ENCODE measurements at regions not wholly inside any gene's neighbourhood (a gene's known extent, or its start where the extent isn't known, plus 50 kb on each side); places are given as distances from the start of the nearest gene placed in this dataset.

GRCh38 chr2:166614503-166614902 is 120.5 kb upstream of the SCN7A start:
- no peaks in the 10 kb centered on the region for H3K9me3 ChIP-seq (replicated peaks; ENCODE audit: control insufficient read depth, insufficient read depth, low read length)
- no peak for DNase-seq (ENCODE audit: low read depth, low spot score)
- H3K36me3 ChIP-seq (ENCODE audit: control insufficient read depth in 2 of 2, extremely low read depth in 1 of 2, insufficient read depth in 2 of 2, low read length in 2 of 2), result no peaks in the 10 kb centered on the region
- no peak overlapping the region for H3K9ac ChIP-seq (replicated peaks; ENCODE audit: extremely low read depth, insufficient read depth, low read length)
- intact Hi-C loops (cut with micrococcal nuclease) (no loop called here), dilution Hi-C loops (cut with MboI; ENCODE audit: extremely low pct_ligation_motif_present, low sequenced_read_pairs) (no loop called here)
- H3K9me1 ChIP-seq (replicated peaks; ENCODE audit: control insufficient read depth, extremely low read depth, insufficient read depth, low read length), result no peaks in the 10 kb centered on the region
- no peaks in the 10 kb centered on the region for H3K27me3 ChIP-seq (ENCODE audit: control insufficient read depth in 2 of 2, insufficient read depth in 2 of 2, low read length in 2 of 2)
- no peaks in the 10 kb centered on the region for H4K20me1 ChIP-seq (replicated peaks; ENCODE audit: control insufficient read depth, extremely low read depth, insufficient read depth, low read length)
- ChIA-PET POLR2A (no interaction called here), CTCF (no interaction called here)
- FAIRE-seq, result no peak
- no TSS peak for BruUV-seq (replicated peaks)
- no peaks in the 10 kb centered on the region for H3K4me1 ChIP-seq (ENCODE audit: control insufficient read depth, extremely low read depth, insufficient read depth, low read length)
- H3K4me2 ChIP-seq (ENCODE audit: insufficient read depth, low read length), result no peak overlapping the region
- TF ChIP-seq JUN (IDR thresholded peaks at IDR 0.05; ENCODE audit: borderline replicate concordance, insufficient read depth, insufficient read length, low read depth), result no peak
- no peak for TF ChIP-seq CTCF (IDR thresholded peaks at IDR 0.05; ENCODE audit: extremely low read depth in 1 of 2, insufficient read depth in 1 of 2, low read depth in 1 of 2, low read length in 2 of 2)
- TF ChIP-seq GATA2 (IDR thresholded peaks at IDR 0.05; ENCODE audit: insufficient read depth, insufficient read length, low read depth, low read length), result no peak
- no peak for TF ChIP-seq POLR2AphosphoS5 (IDR thresholded peaks at IDR 0.05; ENCODE audit: insufficient read depth, low read depth, low read length)
- no peak for TF ChIP-seq POLR2A (IDR thresholded peaks at IDR 0.05; ENCODE audit: low read depth, low read length)
- no peak for TF ChIP-seq EZH2 (IDR thresholded peaks at IDR 0.05; ENCODE audit: borderline replicate concordance, low read depth, low read length, severe bottlenecking)
- TF ChIP-seq MAX (IDR thresholded peaks at IDR 0.05; ENCODE audit: insufficient read depth, insufficient read length), result no peak
- no peak for TF ChIP-seq MYC (IDR thresholded peaks at IDR 0.05; ENCODE audit: low read depth, low read length)
- H3K4me3 ChIP-seq (replicated peaks in 1 of 3; ENCODE audit: insufficient read depth in 1 of 3, low read depth in 1 of 3, low read length in 3 of 3), result no peak overlapping the region
- H2AFZ ChIP-seq (ENCODE audit: low read depth, low read length), result no peak overlapping the region
- H3K27ac ChIP-seq (ENCODE audit: insufficient read depth, low read depth, low read length), result no peak overlapping the region
- H3K79me2 ChIP-seq (ENCODE audit: control insufficient read depth, insufficient read depth, low read length), result no peaks in the 10 kb centered on the region
